SK-N-SH (cell line): ENCODE measurements at regions not wholly inside any gene's neighbourhood (a gene's known extent, or its start where the extent isn't known, plus 50 kb on each side); places are given as distances from the start of the nearest gene placed in this dataset.

Experiments used
- CHD2 ChIP-seq: fragments of 150-350 bp; IDR thresholded peaks from 2 replicates; pipeline ENCODE4 v1.6.1; 2018; ENCODE audit warnings: low read length; ENCODE audit not compliant: partially characterized antibody
- CTCF ChIP-seq: fragments of 200-600 bp; sonication (generic); IDR thresholded peaks from 2 replicates; pipeline ENCODE4 v1.6.1; 2017; ENCODE audit warnings: antibody characterized with exemption, mild to moderate bottlenecking, moderate library complexity
- ELF1 ChIP-seq: IDR thresholded peaks from 2 replicates; pipeline ENCODE4 v1.4.0; 2012
- EP300 ChIP-seq, 2 experiments: IDR thresholded peaks; 2 replicates each; pipeline versions ENCODE4 v1.4.0 to v1.6.1; 2012; ENCODE audit warnings: borderline replicate concordance in 1 of 2, low read depth in 1 of 2, low read length in 1 of 2
- FOXM1 ChIP-seq: IDR thresholded peaks from 2 replicates; pipeline ENCODE4 v1.4.0; 2012; ENCODE audit warnings: low read depth, mild to moderate bottlenecking
- PBX3 ChIP-seq: IDR thresholded peaks from 2 replicates; pipeline ENCODE4; 2012
- POLR2AphosphoS5 ChIP-seq: IDR thresholded peaks from 2 replicates; pipeline ENCODE4 v1.6.1; 2012; ENCODE audit warnings: low read depth, low read length
- RAD21 ChIP-seq: IDR thresholded peaks from 2 replicates; pipeline ENCODE4 v1.6.1; 2012; ENCODE audit warnings: mild to moderate bottlenecking, low read length
- REST ChIP-seq: IDR thresholded peaks from 2 replicates; pipeline ENCODE4 v1.6.1; 2012; ENCODE audit warnings: mild to moderate bottlenecking, low read depth, low read length, moderate library complexity
- SIN3A ChIP-seq: IDR thresholded peaks from 2 replicates; pipeline ENCODE4 v1.6.1; 2012; ENCODE audit warnings: low read depth, mild to moderate bottlenecking, low read length, moderate library complexity, borderline replicate concordance
- TAF1 ChIP-seq: IDR thresholded peaks from 2 replicates; pipeline ENCODE4 v1.6.1; 2012; ENCODE audit warnings: low read depth, mild to moderate bottlenecking, low read length, moderate library complexity, borderline replicate concordance
- USF2 ChIP-seq: fragments of 150-350 bp; IDR thresholded peaks from 2 replicates; pipeline ENCODE4 v1.6.1; 2017; ENCODE audit warnings: antibody characterized with exemption, low read length, low read depth, borderline replicate concordance

GRCh38 chr2:158741625-158742024 lies 53.5 kb upstream of the DAPL1 start:
- no peak for TF ChIP-seq EP300 (IDR thresholded peaks at IDR 0.05; ENCODE audit: borderline replicate concordance in 1 of 2, low read depth in 1 of 2, low read length in 1 of 2)
- no peak for TF ChIP-seq REST
- no peak for TF ChIP-seq POLR2AphosphoS5
- no peak for TF ChIP-seq CTCF
- no peak for TF ChIP-seq USF2
- TF ChIP-seq CHD2, result no peak
- TF ChIP-seq FOXM1, result no peak
- TF ChIP-seq RAD21, result no peak
- TF ChIP-seq SIN3A, result no peak
- no peak for TF ChIP-seq TAF1
- no peak for TF ChIP-seq ELF1
- TF ChIP-seq PBX3, result no peak
